HG03175 (cell line): ENCODE measurements at regions not wholly inside any gene's neighbourhood (a gene's known extent, or its start where the extent isn't known, plus 50 kb on each side); places are given as distances from the start of the nearest gene placed in this dataset.

Source experiments
- ATAC-seq: cut with Tn5 transposase; IDR thresholded peaks from one replicate; pipeline ENCODE4 v1.9.1; 2021; ENCODE audit warnings: mild to moderate bottlenecking, moderate library complexity; ENCODE audit not compliant: unreplicated experiment

- ATAC-seq = no peak
Observed at GRCh38 chr18:5091741-5092140, 105.3 kb downstream of the AKAIN1 start.

DNA sequence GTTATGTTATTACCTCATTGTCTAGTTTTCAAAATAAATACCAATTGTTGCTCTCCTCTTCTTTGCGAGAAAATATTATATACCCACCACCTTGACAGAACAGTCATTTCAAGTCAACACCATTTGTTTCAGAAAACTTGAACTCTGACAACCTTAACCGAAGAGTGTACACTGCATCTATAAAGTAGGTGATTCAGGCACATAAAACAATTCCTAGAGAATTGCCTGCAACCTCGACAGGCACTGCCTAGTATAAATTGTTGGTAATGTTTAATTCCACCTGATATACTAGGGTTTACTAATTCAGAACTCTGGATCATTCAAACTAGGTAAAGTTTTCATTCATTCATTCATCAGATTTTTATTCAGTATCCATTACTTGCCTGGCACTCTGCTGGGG is 121.8 kb downstream of the AKAIN1 start:
- ATAC-seq = no peak

- ATAC-seq = peak; percentile 49
Observed at GRCh38 chr18:5073026-5073944, 123.8 kb downstream of the AKAIN1 start.

DNA sequence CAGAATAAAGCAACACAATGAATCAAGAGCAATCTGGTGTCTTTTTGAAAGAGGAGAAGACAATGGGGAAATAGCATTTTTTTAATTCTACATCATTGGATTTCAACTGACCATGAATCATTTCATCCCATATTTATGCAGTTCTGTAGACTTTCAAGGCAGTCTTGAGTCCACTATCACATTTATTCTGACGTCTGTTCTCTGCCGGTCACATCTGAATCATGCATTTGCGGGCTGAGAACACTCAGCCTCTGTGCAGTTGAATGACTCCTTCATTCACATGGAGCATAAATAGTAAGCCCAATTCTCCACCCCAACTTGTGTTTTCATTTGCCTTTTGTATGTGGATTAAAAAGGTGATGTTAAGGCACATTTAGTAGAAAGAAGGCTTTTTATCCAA is 128.2 kb downstream of the AKAIN1 start:
- ATAC-seq = no peak

- no peak for ATAC-seq
Observed at GRCh38 chr18:5066380-5066977, 130.6 kb downstream of the AKAIN1 start.

DNA sequence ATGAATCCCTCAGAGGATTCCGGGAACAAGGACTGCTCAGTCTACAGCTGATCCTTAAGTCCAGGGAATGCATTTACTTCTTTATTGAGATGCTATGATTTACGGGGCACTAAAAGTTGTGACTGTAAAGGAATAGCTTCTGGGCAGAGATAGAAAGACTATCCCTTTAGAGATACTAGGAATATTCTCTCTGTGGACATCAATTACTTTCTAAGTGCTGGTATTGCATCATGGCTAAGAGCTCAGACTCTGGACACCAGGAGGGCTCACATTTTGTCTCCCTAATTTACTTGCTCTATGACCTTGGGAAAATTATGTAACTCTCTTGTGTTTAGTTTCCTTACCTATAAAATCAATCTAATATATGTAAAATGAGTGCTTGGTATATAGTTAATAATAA is 131.4 kb downstream of the AKAIN1 start:
- ATAC-seq = no peak

DNA sequence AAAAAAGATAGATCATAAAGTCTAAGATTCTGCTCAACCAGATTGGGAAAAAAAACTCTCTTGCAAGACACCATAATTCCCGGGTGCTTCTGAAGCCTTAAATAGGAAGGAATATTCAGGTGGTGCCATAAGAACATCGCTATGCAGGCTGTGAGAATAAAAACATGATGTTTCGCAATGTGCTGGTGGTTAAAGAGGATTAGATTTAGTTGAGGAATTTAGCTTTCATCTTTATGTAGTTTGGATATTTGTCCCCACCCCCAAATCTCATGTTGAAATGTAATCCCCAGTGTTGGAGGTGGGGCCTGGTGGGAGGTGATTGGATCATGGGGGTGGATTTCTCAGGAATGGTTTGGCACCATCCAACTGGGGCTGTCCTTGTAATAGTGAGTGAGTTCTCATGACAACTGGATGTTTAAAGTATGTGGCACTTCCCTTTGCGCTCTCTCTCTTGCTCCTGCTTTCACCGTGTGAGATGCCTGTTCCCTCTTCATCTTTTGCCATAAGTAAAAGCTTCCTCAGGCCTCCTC is 132.2 kb downstream of the AKAIN1 start:
- ATAC-seq = no peak

DNA sequence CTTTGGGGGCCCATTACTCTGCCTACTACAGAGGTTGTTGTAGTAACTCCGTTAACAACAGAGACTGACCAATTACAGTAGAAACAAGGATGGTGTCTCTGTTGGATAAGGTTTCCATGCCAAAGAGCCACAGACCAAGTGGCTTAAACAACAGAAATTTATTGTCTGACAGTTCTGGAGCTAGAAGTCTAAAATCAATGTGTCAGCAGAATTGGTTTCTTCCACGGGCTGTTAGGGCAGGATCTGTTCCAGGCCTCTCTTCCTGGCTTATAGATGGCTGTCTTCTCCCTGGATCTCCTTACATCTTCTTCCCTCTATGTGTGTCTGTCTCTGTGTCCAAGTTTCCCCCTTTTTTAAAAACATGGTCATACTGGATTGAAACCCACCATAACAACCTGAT is 135.3 kb downstream of the AKAIN1 start:
- no peak for ATAC-seq

DNA sequence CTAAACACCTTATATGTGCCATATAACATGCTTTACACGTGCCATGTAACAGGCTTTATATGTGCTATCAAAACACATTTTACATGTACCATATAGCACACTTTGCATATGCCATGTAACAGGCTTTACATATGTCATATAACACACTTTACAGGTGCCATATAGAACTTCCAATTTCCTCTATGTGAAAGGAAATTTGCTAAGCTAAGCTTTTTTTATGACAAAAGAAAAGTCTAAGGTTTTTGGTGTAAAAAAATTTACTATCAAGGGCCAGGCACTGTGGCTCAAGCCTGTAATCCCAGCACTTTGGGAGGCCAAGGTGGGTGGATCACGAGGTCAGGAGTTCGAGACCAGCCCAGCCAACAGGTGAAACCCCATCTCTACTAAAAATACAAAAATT is 136.5 kb downstream of the AKAIN1 start:
- no peak for ATAC-seq

DNA sequence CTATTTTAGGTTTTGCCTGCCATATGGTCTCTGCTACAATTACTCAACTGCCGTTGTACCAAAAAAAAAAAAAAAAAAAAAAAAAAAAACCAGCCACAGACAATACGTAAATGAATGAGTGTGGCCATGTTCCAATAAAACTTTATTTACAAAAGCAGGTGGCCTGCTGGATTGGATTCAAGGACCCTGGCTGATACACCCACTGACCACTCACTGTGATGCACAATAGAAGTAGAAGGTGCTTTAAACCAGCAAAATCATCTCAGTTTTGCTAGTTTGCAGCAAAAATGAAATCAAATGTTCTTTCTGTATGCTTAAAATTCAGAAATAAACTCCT is 137.4 kb downstream of the AKAIN1 start:
- ATAC-seq = no peak

DNA sequence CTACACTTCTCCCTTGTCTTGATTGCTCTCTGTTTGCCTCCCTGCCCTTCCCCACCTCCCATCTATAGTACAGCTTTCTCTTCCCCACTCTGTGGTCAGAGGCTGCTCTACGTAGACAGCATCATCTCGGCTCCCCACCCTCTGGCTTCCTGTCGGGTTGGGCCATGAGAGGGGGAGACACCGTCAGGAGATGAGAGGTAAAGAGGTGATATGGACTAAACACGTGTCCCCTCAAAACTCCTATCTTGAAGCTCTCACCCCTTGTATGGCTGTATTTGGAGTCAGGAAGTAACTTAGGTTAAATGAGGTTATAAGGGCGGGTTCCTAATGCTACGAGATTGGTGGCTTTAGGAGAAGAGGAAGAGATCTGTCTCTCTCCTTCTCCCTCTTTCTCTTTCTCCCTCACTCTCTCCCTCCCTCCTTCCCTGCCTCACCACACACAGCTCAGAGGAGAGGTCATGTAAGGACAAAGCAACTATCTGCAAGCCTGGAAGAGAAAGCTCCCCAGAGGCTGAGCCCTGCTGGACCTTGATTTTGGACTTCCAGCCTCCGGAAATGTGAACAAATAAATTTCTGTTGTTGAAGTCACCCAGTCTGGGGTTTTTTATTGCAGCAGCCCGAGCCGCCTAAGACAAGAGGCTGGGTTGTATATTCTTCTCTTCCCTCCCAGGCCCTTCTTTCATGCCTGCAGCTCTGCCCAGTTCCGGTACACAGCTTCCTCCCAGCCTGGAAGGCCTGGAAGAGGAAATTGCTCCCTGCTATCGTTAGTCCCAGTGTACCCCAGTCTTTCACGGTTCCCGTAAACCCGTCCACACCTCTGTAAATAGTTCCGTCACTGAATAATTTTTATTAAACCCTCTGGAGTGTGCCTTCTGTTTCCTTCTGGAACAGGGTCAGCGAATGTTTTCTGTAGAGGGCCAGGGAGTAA is 138.0 kb downstream of the AKAIN1 start:
- ATAC-seq = peak; percentile 43

DNA sequence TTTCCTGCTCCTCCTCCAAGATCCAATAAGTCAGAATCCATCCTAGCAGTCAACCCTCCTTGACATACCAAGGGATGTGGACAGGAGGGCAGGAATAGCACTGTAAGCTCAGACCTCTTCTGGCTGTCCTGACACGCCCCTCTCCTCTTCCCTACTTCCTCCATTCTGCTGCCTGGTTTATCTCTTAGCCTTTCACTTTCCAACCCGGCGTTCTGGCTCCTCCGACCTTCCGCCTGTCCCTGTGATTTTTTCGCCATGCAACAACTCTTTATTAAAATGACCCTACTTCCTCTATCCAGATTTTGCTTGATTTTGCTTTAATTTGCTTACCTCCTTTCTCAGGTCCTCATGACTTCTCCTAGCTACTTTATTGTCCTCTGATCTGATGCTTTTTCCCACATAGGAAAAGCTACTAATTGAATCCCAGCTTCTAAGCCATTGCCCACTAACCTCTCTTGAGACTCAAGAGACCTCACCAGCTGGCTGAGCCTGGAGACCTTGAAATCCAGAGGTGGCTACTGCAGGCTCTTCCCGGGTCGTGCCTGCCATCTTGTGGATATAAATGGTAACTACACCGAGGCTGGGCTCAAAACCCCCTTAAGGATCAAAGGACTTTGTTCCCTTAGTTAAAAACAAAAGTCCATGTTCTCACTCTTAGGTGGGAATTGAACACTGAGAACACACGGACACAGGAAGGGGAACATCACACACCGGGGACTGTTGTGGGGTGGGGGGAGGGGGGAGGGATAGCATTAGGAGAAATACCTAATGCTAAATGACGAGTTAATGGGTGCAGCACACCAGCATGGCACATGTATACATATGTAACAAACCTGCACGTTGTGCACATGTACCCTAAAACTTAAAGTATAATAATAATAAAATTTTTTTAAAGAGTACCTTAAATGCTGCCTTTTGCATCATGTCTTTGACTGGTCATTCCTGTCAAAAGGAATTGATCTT is 139.4 kb downstream of the AKAIN1 start:
- peak; percentile 74 for ATAC-seq

GRCh38 chr18:5052491-5052890 is 144.6 kb downstream of the AKAIN1 start:
- ATAC-seq = no peak

GRCh38 chr18:5051207-5051606 is 145.8 kb downstream of the AKAIN1 start:
- no peak for ATAC-seq

DNA sequence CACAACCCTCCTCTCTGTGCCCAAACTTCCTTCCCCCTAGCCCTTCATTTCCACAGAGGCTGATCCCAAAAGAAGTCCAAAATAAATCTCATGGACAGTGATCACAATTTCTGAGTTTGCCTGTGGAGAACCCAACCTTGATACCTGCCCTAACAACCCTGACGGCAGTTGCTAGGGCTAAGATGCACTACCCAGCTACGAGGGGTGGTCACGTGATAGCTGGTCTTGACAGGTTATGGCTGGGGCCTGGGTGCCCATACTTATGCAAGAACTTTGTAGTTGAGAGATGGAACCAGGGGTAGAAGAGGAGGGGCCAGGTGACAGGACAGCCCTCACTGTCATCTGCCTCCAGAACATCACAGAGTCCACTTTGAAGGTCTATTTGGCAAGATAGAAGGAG is 147.9 kb downstream of the AKAIN1 start:
- ATAC-seq = no peak

- ATAC-seq = no peak
Observed at GRCh38 chr18:5040476-5040875, 156.6 kb downstream of the AKAIN1 start.

GRCh38 chr18:5036523-5036922 is 160.5 kb downstream of the AKAIN1 start:
- ATAC-seq = no peak

DNA sequence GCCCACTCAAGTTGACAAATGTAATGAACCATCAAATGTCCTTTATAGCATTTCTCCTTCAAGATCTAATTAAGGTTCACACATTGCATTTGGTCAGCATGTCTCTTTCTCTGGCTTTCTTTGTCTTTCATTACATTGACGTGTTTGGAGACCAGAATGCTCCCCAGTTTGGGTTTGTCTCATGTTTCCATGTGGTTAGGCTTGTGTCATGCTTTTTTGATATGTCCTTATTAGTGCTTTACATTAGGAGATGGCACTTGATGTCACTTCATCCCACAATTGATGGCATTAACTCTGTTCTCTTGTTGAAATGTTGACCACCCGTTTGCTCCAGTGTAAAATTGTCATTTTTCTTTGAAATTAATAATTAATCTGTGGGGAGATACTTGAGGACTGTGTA is 165.8 kb downstream of the AKAIN1 start:
- ATAC-seq = no peak

DNA sequence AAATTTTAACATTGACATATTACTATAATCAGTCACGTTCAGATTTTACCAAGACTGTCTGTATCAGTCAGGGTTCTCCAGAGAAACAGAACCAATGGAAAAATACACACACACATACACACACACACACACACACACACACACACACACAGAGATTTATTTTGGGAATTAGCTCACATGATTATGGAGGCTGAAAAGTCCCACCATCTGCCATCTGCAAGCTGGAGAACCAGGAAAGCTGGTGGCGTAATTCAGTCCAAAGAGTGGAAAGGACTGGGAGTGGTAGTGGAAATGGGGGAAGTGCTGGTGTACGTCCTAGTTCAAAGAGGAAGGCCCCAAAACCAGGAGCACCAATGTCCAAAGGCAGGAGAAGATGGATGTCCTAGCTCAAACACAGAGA is 166.4 kb downstream of the AKAIN1 start:
- no peak for ATAC-seq

- ATAC-seq = no peak
Observed at GRCh38 chr18:5029592-5029991, 167.5 kb downstream of the AKAIN1 start.
